ENCODE measurements at regions not wholly inside any gene's neighbourhood (a gene's known extent, or its start where the extent isn't known, plus 50 kb on each side); places are given as distances from the start of the nearest gene placed in this dataset.

DNA sequence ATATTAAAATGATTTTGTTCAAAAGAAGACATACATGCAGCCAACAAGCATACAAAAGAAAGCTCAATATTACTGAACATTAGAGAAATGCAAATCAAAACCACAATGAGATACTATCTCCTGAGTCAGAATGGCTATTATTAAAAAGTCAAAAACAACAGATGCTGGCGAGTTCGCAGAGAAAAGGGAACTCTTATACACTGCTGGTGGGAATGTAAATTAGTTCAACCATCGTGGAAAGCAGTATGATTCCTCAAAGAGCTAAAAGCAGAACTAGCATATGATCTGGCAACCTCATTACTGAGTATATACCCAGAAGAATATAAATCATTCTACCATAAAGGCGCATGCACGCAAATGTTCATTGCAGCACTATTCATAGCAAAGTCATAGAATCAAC, 126.0 kb upstream of the HMCN1 start:
- Histone ChIP-seq H3K27me3 (ENCODE audit: control insufficient read depth, insufficient read depth, low read length) (no peaks in the 10 kb centered on the region), H3K9me3 (ENCODE audit: control insufficient read depth, insufficient read depth, low read depth, low read length) (no peaks in the 10 kb centered on the region), H3K27ac (ENCODE audit: low read depth, low read length) (no peak overlapping the region), H3K36me3 (ENCODE audit: control insufficient read depth, insufficient read depth, low read length) (no peaks in the 10 kb centered on the region), H3K4me1 (ENCODE audit: control insufficient read depth, insufficient read depth, low read length) (no peaks in the 10 kb centered on the region), H3K9ac (ENCODE audit: low read length) (no peak overlapping the region), H3K4me3 (ENCODE audit: low read depth, low read length) (no peak overlapping the region)

DNA sequence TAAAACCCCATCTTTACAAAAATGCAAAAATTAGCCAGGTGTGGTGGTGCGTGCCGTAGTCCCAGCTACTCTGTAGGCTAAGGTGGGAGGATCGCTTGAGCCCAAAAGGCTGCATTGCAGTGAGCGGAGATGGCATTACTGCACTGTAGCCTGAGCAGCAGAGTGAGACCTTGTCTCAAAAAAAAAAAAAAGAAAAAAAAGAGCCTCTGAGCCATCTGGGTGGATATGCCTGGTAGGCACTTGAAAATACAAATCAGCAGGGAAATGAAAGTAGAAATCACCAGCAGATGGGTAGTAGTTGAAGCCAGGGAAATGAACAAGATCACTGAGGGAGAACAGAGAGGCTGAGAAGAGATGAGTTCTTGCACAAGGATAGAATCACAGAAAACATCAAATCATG, 131.0 kb upstream of the HMCN1 start:
- Histone ChIP-seq H3K4me3 (ENCODE audit: low read depth, low read length) (no peak overlapping the region), H3K27me3 (ENCODE audit: control insufficient read depth, insufficient read depth, low read length) (no peaks in the 10 kb centered on the region), H3K27ac (ENCODE audit: low read depth, low read length) (no peak overlapping the region), H3K36me3 (ENCODE audit: control insufficient read depth, insufficient read depth, low read length) (no peaks in the 10 kb centered on the region), H3K4me1 (ENCODE audit: control insufficient read depth, insufficient read depth, low read length) (no peaks in the 10 kb centered on the region), H3K9ac (ENCODE audit: low read length) (no peak overlapping the region), H3K9me3 (ENCODE audit: control insufficient read depth, insufficient read depth, low read depth, low read length) (no peaks in the 10 kb centered on the region)

DNA sequence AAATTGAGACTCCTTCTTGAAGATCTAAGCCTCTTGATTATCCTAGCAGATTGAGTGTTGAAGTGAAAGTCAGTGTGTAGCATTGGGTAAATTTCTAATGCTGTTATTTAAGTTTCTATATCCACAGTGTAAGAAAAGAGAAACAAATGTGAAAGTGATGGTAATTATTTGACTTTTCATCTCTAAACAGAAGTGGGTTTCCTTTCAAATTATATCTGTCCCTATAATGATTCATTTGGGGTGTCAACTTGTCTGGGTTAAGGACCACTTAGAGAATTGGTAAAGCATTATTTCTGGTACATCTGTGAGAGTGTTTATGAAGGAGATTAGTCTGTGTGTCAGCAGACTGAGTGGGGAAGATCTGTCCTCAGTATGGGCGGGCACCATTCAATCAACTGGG, 133.0 kb upstream of the HMCN1 start:
- H3K9ac ChIP-seq (ENCODE audit: low read length), result no peak overlapping the region
- no peak overlapping the region for H3K4me3 ChIP-seq (ENCODE audit: low read depth, low read length)
- H3K27ac ChIP-seq (ENCODE audit: low read depth, low read length), result no peak overlapping the region

DNA sequence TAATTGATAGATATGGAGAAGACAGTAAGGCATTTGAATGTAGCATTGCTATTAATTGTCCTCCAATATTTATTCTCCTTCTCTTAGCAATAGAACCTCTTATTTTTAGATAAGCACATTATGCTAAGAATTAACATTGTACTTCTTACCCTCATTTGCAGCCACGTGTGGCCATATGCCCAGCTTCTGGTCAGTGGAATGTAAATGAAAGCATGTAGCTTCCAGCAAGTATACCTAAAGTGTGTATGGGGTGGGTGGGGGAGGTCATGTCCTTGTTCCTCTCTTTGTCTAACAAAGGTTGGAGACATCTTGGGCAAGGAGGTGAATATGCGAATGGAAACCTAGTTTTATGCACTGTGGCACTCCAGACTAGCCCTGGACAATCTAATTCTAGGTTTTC, 133.6 kb upstream of the HMCN1 start:
- no peak overlapping the region for H3K27ac ChIP-seq (ENCODE audit: low read depth, low read length)
- no peaks in the 10 kb centered on the region for H3K4me1 ChIP-seq (ENCODE audit: control insufficient read depth, insufficient read depth, low read length)

More for the DNA sequence above, 133.0 kb upstream of the HMCN1 start:
- H3K9me3 ChIP-seq (ENCODE audit: control insufficient read depth, insufficient read depth, low read depth, low read length), result no peaks in the 10 kb centered on the region
- H3K4me1 ChIP-seq (ENCODE audit: control insufficient read depth, insufficient read depth, low read length), result no peaks in the 10 kb centered on the region
- H3K27me3 ChIP-seq (ENCODE audit: control insufficient read depth, insufficient read depth, low read length), result no peaks in the 10 kb centered on the region
- H3K36me3 ChIP-seq (ENCODE audit: control insufficient read depth, insufficient read depth, low read length), result no peaks in the 10 kb centered on the region

DNA sequence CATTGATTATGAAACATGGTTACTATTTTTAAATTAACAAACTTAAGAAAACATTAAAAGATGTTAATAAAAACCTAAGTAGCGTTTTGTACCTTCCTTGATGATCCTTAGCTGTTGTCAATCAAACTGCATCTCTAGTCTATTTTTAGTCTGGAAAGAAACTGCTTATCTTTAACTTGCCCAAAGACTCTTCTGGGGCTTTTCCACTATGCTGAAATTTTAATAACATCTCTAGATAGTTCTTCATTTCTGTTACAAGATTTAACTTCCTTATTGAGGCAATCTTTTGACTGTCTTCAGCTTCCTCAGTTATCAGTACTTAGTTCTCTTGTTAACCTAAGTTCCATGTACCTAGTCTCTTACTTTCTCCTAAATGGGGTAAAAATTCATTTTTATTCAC, 135.9 kb upstream of the HMCN1 start:
- H3K4me3 ChIP-seq (ENCODE audit: low read depth, low read length), result no peak overlapping the region
- H3K4me1 ChIP-seq (ENCODE audit: control insufficient read depth, insufficient read depth, low read length), result peaks cover 3% of the 10 kb centered on the region; the same call in 1 of the 2 replicates
- H3K9ac ChIP-seq (ENCODE audit: low read length), result no peak overlapping the region
- no peaks in the 10 kb centered on the region for H3K9me3 ChIP-seq (ENCODE audit: control insufficient read depth, insufficient read depth, low read depth, low read length)
- H3K27ac ChIP-seq (ENCODE audit: low read depth, low read length), result no peak overlapping the region
- no peaks in the 10 kb centered on the region for H3K27me3 ChIP-seq (ENCODE audit: control insufficient read depth, insufficient read depth, low read length)
- no peaks in the 10 kb centered on the region for H3K36me3 ChIP-seq (ENCODE audit: control insufficient read depth, insufficient read depth, low read length)

More for the DNA sequence above, 133.6 kb upstream of the HMCN1 start:
- no peaks in the 10 kb centered on the region for H3K9me3 ChIP-seq (ENCODE audit: control insufficient read depth, insufficient read depth, low read depth, low read length)
- H3K4me3 ChIP-seq (ENCODE audit: low read depth, low read length), result no peak overlapping the region
- H3K27me3 ChIP-seq (ENCODE audit: control insufficient read depth, insufficient read depth, low read length), result no peaks in the 10 kb centered on the region
- no peak overlapping the region for H3K9ac ChIP-seq (ENCODE audit: low read length)
- H3K36me3 ChIP-seq (ENCODE audit: control insufficient read depth, insufficient read depth, low read length), result no peaks in the 10 kb centered on the region

DNA sequence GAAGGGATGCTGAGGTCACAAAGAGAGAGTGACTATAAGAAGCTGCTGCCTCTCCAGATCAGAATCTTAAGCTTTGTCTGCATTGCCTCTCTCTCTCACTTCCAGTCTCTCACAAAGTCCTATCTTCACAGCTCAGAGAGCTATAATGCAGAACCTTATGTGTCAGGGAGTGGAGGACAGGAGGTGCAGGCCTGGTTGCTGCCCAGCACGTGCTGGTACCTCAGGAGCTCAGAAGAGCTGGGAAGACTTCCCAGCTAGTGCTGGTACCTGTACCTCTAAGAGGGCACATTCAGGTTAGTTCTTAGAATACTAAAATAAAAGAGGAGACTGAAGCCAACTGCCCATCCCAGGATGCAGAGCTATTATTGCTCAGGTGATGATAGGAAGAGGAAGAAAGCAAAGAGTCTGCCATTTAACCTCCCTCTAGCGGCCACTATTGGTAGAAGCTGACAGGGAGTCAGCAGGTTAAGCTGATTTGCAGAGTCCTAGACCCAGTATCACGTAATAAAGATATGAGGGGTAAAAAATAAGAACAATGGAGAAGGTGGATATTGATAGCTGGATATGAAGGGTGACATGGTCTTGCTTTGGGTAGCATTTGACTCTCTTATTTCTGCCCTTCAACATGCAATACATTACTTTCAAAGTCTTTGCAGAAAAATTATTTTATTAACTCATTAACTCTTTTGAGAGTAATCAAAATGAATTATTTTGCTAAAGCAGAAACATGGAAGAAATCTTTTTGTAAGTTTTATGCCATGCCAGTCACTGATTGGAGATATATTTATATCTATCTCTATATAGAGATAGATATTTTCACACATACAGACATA, 138.1 kb upstream of the HMCN1 start:
- Histone ChIP-seq H3K27ac (ENCODE audit: low read depth, low read length) (no peak overlapping the region), H3K4me3 (ENCODE audit: low read depth, low read length) (no peak overlapping the region), H3K36me3 (ENCODE audit: control insufficient read depth, insufficient read depth, low read length) (no peaks in the 10 kb centered on the region), H3K4me1 (ENCODE audit: control insufficient read depth, insufficient read depth, low read length) (peaks cover 3% of the 10 kb centered on the region; the same call in 1 of the 2 replicates), H3K9ac (ENCODE audit: low read length) (no peak overlapping the region), H3K27me3 (ENCODE audit: control insufficient read depth, insufficient read depth, low read length) (no peaks in the 10 kb centered on the region), H3K9me3 (ENCODE audit: control insufficient read depth, insufficient read depth, low read depth, low read length) (no peaks in the 10 kb centered on the region)

DNA sequence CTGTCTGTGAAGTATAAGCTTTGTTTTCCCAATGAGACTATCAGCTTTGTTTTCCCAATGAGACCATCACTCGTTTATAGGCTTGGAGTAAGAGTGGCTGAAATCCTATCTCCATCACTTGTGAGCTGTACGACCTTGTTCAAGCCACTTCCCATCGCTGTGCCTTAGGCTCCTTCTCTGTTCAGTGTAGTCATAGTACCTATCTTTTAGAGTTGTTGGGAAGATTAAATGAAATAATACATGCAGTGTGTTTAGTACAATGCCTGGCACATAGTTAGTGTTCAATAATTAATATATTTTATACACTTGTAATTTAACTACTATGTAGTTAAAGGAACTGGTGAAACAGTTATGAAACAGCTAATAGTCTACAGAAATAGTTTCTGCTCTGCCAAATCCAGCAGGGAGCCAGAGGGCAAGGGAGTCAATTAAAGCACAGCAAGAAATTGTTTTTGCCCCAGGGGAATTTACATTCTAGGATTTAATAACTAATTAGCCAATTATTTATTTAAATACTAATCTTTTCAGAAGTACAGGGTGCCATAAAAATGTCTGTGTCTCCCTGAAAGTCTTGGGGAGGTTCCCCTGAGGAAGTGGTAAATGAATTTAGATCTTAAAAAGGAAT, 139.3 kb upstream of the HMCN1 start:
- Histone ChIP-seq H3K27ac (ENCODE audit: low read depth, low read length) (no peak overlapping the region), H3K36me3 (ENCODE audit: control insufficient read depth, insufficient read depth, low read length) (no peaks in the 10 kb centered on the region), H3K27me3 (ENCODE audit: control insufficient read depth, insufficient read depth, low read length) (no peaks in the 10 kb centered on the region), H3K9ac (ENCODE audit: low read length) (peak overlapping the region; percentile 19), H3K4me1 (ENCODE audit: control insufficient read depth, insufficient read depth, low read length) (peaks cover 3% of the 10 kb centered on the region; the same call in 1 of the 2 replicates), H3K9me3 (ENCODE audit: control insufficient read depth, insufficient read depth, low read depth, low read length) (no peaks in the 10 kb centered on the region), H3K4me3 (ENCODE audit: low read depth, low read length) (no peak overlapping the region)

DNA sequence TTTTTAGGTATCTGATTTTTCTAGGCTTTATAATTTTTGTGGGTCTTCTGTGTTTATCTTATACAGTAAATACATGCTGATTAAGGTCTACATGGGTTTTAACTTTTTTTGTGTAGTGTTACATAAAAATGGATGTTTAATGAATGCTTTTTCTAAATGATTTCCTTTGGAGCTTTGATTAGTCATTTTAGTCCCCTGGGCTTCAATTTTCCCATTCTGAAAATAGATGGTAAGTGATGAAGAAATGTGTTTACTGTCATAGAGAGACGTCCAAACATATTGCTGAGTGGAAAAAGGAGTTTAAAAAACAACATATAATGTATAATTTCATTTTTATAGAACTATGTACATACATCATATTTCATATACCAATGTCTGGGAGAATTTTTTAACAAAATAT, 140.9 kb upstream of the HMCN1 start:
- Histone ChIP-seq H3K9ac (ENCODE audit: low read length) (no peak overlapping the region), H3K27ac (ENCODE audit: low read depth, low read length) (no peak overlapping the region), H3K36me3 (ENCODE audit: control insufficient read depth, insufficient read depth, low read length) (no peaks in the 10 kb centered on the region), H3K4me1 (ENCODE audit: control insufficient read depth, insufficient read depth, low read length) (peaks cover 3% of the 10 kb centered on the region; the same call in 1 of the 2 replicates), H3K4me3 (ENCODE audit: low read depth, low read length) (no peak overlapping the region), H3K9me3 (ENCODE audit: control insufficient read depth, insufficient read depth, low read depth, low read length) (no peaks in the 10 kb centered on the region), H3K27me3 (ENCODE audit: control insufficient read depth, insufficient read depth, low read length) (no peaks in the 10 kb centered on the region)

DNA sequence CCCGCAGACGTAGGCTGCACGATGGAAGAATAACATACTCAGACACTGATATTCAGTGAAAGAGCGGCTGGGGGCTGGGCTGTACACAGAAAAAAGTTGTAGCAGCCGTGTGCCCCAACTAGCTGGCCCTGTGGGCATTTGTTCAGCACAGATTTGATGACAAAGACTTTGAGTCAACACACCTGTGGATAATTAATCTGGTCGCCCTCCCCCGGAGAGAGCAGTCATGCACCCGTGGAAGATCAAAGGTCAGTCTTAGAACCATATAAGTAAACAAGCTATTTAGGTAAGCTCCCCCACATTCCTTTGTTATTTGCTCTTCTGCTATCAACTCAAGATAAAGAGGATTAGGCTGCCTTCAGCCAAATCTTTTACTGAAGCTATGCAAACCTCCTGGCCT, 148.4 kb upstream of the HMCN1 start:
- no peaks in the 10 kb centered on the region for H3K4me1 ChIP-seq (ENCODE audit: control insufficient read depth, insufficient read depth, low read length)
- H3K9ac ChIP-seq (ENCODE audit: low read length), result no peak overlapping the region
- H3K36me3 ChIP-seq (ENCODE audit: control insufficient read depth, insufficient read depth, low read length), result no peaks in the 10 kb centered on the region
- no peak overlapping the region for H3K4me3 ChIP-seq (ENCODE audit: low read depth, low read length)
- no peak overlapping the region for H3K27ac ChIP-seq (ENCODE audit: low read depth, low read length)
- peaks cover 51% of the 10 kb centered on the region for H3K9me3 ChIP-seq (ENCODE audit: control insufficient read depth, insufficient read depth, low read depth, low read length)
- H3K27me3 ChIP-seq (ENCODE audit: control insufficient read depth, insufficient read depth, low read length), result no peaks in the 10 kb centered on the region

DNA sequence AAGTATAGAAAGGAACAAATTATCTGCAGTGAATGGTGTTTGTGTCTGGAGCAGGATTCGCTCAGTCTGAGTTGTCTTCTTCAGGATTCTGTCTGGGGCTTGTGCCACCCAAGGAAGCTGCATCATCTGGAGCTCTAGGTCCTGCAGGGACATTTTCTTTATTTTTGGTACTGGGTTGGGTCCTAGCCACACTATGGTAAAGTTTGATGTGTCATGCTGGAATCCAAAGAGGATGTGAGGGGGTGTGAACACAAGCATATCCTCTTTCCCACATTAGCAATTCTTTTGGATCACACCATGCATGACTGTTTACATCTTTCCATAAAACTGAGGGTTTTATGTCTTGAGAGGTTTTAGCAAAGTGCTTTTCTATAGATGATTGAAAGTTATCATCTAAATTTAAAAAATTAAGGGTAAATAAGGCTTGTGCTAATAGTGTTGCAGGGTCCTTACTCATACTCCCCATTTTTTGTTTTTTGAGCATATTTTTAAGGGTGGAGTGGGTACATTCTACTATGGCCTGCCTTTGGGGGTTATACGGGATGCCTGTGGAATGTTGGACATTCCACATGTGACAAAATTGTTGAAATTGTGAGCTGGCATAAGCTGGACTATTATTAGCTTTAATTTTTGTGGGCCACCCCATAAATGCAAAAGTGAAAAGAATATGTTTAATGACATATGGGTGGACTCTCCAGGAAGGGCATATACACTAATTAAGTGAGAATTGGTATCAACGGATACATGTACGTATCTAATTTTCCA, 152.0 kb upstream of the HMCN1 start:
- Histone ChIP-seq H3K4me3 (ENCODE audit: low read depth, low read length) (no peak overlapping the region), H3K9ac (ENCODE audit: low read length) (no peak overlapping the region), H3K9me3 (ENCODE audit: control insufficient read depth, insufficient read depth, low read depth, low read length) (peaks cover 76% of the 10 kb centered on the region), H3K27me3 (ENCODE audit: control insufficient read depth, insufficient read depth, low read length) (no peaks in the 10 kb centered on the region), H3K36me3 (ENCODE audit: control insufficient read depth, insufficient read depth, low read length) (no peaks in the 10 kb centered on the region), H3K4me1 (ENCODE audit: control insufficient read depth, insufficient read depth, low read length) (no peaks in the 10 kb centered on the region), H3K27ac (ENCODE audit: low read depth, low read length) (no peak overlapping the region)

DNA sequence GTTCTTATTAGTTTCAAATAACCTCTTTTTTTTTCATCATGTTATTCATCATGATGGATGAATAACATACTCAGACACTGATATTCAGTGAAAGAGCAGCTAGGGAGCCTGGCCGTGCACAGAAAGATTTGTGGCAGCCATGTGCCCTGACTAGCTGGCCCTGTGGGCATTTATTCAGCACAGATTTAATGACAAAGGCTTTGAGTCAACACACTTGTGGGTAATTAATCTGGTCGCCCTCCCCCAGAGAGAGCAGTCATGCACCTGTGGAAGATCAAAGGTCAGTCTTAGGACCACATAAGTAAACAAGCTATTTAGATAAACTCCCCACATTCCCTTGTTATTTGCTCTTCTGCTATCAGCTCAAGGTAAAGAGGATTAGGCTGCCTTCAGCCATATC, 153.2 kb upstream of the HMCN1 start:
- Histone ChIP-seq H3K4me1 (ENCODE audit: control insufficient read depth, insufficient read depth, low read length) (no peaks in the 10 kb centered on the region), H3K9ac (ENCODE audit: low read length) (no peak overlapping the region), H3K36me3 (ENCODE audit: control insufficient read depth, insufficient read depth, low read length) (no peaks in the 10 kb centered on the region), H3K4me3 (ENCODE audit: low read depth, low read length) (no peak overlapping the region), H3K27me3 (ENCODE audit: control insufficient read depth, insufficient read depth, low read length) (no peaks in the 10 kb centered on the region), H3K27ac (ENCODE audit: low read depth, low read length) (no peak overlapping the region), H3K9me3 (ENCODE audit: control insufficient read depth, insufficient read depth, low read depth, low read length) (peaks cover 71% of the 10 kb centered on the region)
